ENCODE measurements at regions not wholly inside any gene's neighbourhood (a gene's known extent, or its start where the extent isn't known, plus 50 kb on each side); places are given as distances from the start of the nearest gene placed in this dataset.

- TF ChIP-seq CTCF (conservative IDR thresholded peaks at IDR 0.05 in 1 of 2, IDR thresholded peaks at IDR 0.05 in 1 of 2; ENCODE audit: extremely low read depth in 1 of 2, insufficient read depth in 1 of 2, low read depth in 1 of 2, low read length in 2 of 2) (no peak), EZH2 (IDR thresholded peaks at IDR 0.05; ENCODE audit: borderline replicate concordance, low read length) (no peak)
These were observed 921.8 kb upstream of the PCDH10 start for GRCh38 chr4:132227151-132227856.
